ENCODE measurements at regions not wholly inside any gene's neighbourhood (a gene's known extent, or its start where the extent isn't known, plus 50 kb on each side); places are given as distances from the start of the nearest gene placed in this dataset.

DNA sequence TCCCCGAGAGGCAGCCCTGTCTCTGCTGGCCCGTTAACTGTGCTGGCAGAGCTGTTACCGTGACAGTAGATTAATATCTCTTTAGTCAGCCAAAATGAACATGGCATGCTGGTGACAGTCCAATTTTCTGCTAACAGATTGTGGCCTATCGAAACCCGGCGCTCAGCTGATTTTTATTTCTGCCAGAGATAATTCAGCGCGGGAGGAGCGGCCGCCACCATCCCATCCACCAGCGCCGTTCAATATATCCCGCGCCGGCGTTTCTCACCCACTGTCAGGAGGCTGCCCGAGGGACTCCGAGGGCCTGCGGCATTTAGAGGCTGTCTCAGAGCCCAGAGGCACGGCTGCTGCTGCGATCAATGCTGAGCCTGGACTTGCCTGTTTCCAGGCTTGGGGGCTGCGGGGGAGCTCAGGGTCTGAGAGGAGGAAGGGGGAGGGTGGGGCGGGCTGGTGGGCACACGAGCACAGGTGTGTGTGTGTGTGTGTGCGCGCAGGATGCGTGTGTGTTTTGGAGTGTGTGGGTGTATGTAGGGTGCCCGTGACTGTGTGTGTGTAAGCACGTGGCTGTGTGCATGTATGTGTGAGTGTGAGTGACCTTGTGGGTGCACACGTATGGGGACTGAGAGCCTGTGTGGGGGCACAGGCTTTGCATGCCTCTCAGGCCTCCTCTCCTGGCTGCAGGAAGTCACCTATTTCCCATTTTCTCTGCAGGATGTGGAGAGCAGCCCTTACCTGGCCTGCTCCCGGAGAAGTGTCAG lies 109.7 kb upstream of the ACTRT2 start:
- Histone ChIP-seq H3K4me3 (ENCODE audit: low read depth, low read length) (no peak overlapping the region), H2AFZ (no peak overlapping the region), H3K36me3 (ENCODE audit: control insufficient read depth, insufficient read depth, low read length) (no peaks in the 10 kb centered on the region), H3K79me2 (no peaks in the 10 kb centered on the region), H3K4me2 (ENCODE audit: low read length) (peak overlapping the region; percentile 12), H3K9ac (no peak overlapping the region), H3K9me3 (ENCODE audit: control insufficient read depth, low read length) (no peaks in the 10 kb centered on the region), H3K4me1 (no peaks in the 10 kb centered on the region), H3K27ac (no peak overlapping the region), H3K27me3 (ENCODE audit: control insufficient read depth, insufficient read depth, low read length) (peaks cover 16% of the 10 kb centered on the region)
- TF ChIP-seq, protein P1, sequence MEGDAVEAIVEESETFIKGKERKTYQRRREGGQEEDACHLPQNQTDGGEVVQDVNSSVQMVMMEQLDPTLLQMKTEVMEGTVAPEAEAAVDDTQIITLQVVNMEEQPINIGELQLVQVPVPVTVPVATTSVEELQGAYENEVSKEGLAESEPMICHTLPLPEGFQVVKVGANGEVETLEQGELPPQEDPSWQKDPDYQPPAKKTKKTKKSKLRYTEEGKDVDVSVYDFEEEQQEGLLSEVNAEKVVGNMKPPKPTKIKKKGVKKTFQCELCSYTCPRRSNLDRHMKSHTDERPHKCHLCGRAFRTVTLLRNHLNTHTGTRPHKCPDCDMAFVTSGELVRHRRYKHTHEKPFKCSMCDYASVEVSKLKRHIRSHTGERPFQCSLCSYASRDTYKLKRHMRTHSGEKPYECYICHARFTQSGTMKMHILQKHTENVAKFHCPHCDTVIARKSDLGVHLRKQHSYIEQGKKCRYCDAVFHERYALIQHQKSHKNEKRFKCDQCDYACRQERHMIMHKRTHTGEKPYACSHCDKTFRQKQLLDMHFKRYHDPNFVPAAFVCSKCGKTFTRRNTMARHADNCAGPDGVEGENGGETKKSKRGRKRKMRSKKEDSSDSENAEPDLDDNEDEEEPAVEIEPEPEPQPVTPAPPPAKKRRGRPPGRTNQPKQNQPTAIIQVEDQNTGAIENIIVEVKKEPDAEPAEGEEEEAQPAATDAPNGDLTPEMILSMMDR (IDR thresholded peaks at IDR 0.05), result no peak

DNA sequence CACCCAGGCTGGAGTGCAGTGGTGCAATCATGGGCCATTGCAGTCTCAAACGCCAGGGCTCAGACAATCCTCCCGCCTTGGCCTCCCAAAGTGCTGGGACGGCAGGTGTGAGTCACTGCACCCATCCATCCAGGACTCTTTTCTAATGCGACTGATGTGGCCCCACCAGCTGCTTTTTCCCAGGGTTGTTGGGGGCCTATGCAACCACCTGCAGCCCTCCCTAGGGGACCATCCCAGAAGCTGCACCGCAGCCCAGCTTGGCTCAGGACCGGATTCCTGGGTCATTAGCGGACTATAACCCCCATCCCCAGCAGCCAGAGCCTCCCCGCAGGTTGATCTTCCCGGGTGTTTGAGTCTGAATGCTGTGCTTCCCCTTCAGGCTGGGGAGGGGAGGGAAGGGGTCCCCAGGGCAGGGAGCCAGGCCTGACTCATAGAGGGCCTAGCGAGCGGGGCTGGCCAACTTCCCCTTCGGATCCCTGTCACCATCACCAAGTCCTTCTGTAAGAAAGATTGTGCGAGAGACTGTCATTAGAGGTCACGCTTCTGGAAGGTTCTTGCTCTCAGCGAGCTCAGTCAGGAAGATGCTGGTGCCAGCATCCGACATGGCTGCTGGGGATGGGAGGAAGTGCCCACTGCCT lies 108.7 kb upstream of the ACTRT2 start:
- H3K9me3 ChIP-seq (ENCODE audit: control insufficient read depth, low read length), result no peaks in the 10 kb centered on the region
- H2AFZ ChIP-seq, result no peak overlapping the region
- no peaks in the 10 kb centered on the region for H3K79me2 ChIP-seq
- H3K27me3 ChIP-seq (ENCODE audit: control insufficient read depth, insufficient read depth, low read length), result peaks cover 16% of the 10 kb centered on the region
- no peak overlapping the region for H3K9ac ChIP-seq
- no peak overlapping the region for H3K4me2 ChIP-seq (ENCODE audit: low read length)
- H3K4me3 ChIP-seq (ENCODE audit: low read depth, low read length), result no peak overlapping the region
- TF ChIP-seq, protein P1 (IDR thresholded peaks at IDR 0.05), result no peak
- H3K27ac ChIP-seq, result no peak overlapping the region
- no peaks in the 10 kb centered on the region for H3K4me1 ChIP-seq
- H3K36me3 ChIP-seq (ENCODE audit: control insufficient read depth, insufficient read depth, low read length), result no peaks in the 10 kb centered on the region

DNA sequence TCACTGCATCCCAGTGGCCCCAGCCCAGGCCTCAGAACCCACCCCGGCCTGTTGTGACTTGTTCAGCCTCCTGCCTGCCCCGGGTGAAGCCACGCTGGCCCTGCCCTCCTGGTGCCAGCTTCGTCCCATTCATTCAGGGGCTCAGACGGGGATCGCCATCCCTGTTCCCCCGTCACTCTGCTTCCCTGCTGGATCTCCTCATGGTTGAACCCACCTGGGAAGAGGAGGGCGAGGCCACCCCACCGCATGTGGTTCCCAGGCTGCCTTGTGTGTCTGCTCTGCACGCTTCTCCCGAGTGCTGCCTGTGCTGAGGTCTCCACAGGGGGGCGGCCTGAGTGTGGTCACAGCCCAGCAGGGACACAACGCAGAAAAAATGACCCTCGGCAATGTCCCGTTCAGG lies 108.2 kb upstream of the ACTRT2 start:
- Histone ChIP-seq H2AFZ (no peak overlapping the region), H3K36me3 (ENCODE audit: control insufficient read depth, insufficient read depth, low read length) (no peaks in the 10 kb centered on the region), H3K4me1 (no peaks in the 10 kb centered on the region), H3K4me3 (ENCODE audit: low read depth, low read length) (no peak overlapping the region), H3K79me2 (no peaks in the 10 kb centered on the region), H3K27me3 (ENCODE audit: control insufficient read depth, insufficient read depth, low read length) (peaks cover 16% of the 10 kb centered on the region), H3K9ac (no peak overlapping the region), H3K9me3 (ENCODE audit: control insufficient read depth, low read length) (no peaks in the 10 kb centered on the region), H3K27ac (no peak overlapping the region), H3K4me2 (ENCODE audit: low read length) (no peak overlapping the region)
- TF ChIP-seq, protein P1 (IDR thresholded peaks at IDR 0.05), result no peak

DNA sequence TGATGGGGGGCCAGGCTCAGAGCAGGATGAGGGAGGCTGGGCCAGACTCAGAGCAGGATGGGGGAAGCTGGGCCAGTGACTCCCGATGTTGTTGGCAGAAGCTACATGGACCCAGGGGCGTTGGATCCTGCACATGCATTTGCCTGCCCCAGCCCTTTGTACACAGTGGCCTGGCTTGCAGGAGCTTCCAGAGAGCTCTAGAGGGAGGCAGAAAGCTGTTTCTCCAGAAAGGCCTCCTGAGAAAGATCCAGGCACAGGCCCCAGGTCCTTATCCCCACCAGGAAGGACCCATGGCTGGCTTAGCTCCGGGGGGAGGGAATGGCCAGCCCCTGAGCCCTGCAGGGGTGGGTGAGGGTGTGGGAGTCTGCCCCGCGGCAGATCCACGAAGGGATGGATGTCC lies 106.6 kb upstream of the ACTRT2 start:
- H3K4me2 ChIP-seq (ENCODE audit: low read length), result no peak overlapping the region
- H3K27me3 ChIP-seq (ENCODE audit: control insufficient read depth, insufficient read depth, low read length), result peaks cover 16% of the 10 kb centered on the region
- no peaks in the 10 kb centered on the region for H3K4me1 ChIP-seq
- TF ChIP-seq, protein P1 (IDR thresholded peaks at IDR 0.05), result no peak
- H3K79me2 ChIP-seq, result no peaks in the 10 kb centered on the region
- H3K27ac ChIP-seq, result no peak overlapping the region
- no peak overlapping the region for H3K4me3 ChIP-seq (ENCODE audit: low read depth, low read length)
- H3K9ac ChIP-seq, result no peak overlapping the region
- no peaks in the 10 kb centered on the region for H3K9me3 ChIP-seq (ENCODE audit: control insufficient read depth, low read length)
- no peaks in the 10 kb centered on the region for H3K36me3 ChIP-seq (ENCODE audit: control insufficient read depth, insufficient read depth, low read length)
- no peak overlapping the region for H2AFZ ChIP-seq
